Right ventricle myocardium superior (tissue), 1 donor: ENCODE measurements at regions not wholly inside any gene's neighbourhood (a gene's known extent, or its start where the extent isn't known, plus 50 kb on each side); places are given as distances from the start of the nearest gene placed in this dataset.

ENCODE experiments used
- ATAC-seq: fragments of 200-7000 bp; cut with Tn5 transposase; one replicate; pipeline ENCODE4 v1.9.1; 2020; ENCODE audit warnings: mild to moderate bottlenecking; ENCODE audit not compliant: poor library complexity
- DNase-seq: peaks from one replicate; pipeline ENCODE4 v3.0.0-alpha.2; 2020
- intact Hi-C: fragments of 100-400 bp; cut with DNase I; formaldehyde crosslinking; loops from one replicate; pipeline ENCODE4 v1.11.2; 2022
- donor health status: DM: no; HTN: yes; CAD: no; lungs with severe emphysema.

GRCh38 chr18:60984510-60984909, 348.7 kb upstream of the CDH20 start:
- intact Hi-C loops: no loop called here
- DNase-seq (no peak), ATAC-seq (no peak)

DNA sequence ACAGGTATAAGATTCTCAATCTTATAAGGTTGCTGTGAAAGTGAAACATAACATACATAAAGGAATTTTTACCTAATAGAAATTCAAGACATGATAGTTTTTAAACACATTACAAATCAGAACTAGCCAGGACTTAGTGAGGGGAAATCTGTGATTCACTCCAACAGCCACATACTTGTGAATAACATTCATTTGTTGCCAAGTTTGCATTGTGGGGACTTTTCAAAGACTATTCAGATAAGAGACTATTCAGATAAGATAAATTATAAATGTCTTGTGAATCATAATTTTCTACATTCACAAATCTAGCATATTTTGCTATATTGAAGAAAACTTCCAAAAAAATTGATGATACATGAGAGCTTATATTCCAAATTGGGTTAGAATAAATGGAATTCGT, 345.3 kb upstream of the CDH20 start:
- intact Hi-C loops: no loop called here
- no peak for ATAC-seq

GRCh38 chr18:60996326-60996725, 336.9 kb upstream of the CDH20 start:
- DNase-seq (no peak), ATAC-seq (no peak)
- intact Hi-C loops: no loop called here

More for the DNA sequence above, 345.3 kb upstream of the CDH20 start:
- DNase-seq: no peak

DNA sequence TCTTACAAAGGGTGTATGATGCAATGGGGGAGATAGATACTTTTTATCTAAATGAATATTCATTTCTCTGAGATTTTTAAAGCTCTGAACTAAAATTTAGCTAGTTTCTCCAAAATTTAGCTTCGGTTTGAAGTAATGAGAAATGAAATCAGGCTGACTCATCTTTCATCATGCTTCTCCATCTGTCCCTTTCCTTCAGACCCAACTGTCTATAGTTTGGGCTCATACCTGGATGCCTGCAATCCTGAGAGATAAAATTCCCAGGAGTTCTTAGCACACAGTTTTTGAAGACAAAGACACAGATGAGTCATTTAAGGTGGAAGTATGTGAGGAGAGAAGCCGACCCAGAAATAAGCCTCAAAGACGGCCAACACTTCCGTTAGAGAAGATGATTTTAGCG, 336.4 kb upstream of the CDH20 start:
- no peak for ATAC-seq
- no peak for DNase-seq
- intact Hi-C loops: no loop called here

- no peak for DNase-seq
- intact Hi-C loops: no loop called here
Observed at GRCh38 chr18:61001138-61001537, 332.1 kb upstream of the CDH20 start.

GRCh38 chr18:61006687-61007224, 326.5 kb upstream of the CDH20 start:
- intact Hi-C loops: no loop called here
- no peak for DNase-seq
- no peak for ATAC-seq

More at GRCh38 chr18:61001138-61001537, 332.1 kb upstream of the CDH20 start:
- no peak for ATAC-seq

DNA sequence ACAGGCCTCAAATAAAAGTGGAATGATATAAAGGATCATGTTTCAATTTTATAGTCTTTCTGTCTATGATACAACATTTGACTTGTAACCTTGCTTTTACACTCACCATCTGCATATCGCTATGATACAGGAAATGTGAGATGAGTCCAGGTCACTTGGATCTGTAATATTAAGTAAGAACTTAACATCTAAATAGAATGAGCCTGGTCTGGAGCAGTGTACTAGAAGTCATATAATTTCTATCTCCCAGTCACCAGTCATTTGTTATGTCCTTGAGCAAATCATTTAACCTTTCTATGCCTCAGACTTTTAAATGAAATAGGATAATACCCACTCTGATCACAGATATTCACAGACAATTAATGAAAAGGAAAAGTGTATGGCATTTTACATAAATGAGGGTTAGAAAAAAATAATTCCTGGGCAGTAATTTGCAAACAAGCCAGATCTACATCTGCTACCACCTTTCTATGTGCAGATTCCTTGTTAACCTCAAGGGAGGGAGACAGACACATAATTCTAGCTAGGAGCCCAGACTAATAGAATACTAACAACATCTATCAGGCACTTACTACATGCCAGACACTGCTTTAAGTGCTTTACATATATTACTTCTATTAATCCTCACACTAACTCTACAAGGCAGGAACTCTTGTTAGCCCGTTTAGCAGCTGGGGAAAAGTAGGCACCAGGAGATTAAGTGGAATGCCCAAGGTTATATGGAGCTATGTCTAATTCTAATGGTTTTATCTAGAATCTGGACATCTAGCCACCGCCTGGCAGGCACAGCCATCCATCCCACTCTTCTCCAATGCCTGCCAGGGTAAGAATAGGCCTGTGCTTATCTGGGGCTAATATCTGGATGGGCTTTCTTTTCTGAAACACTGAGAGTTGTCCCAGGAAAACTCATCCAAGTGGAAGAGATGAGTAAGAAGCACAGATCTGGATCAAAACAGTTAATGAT, 313.6 kb upstream of the CDH20 start:
- intact Hi-C loops: no loop called here
- no peak for ATAC-seq
- no peak for DNase-seq

DNA sequence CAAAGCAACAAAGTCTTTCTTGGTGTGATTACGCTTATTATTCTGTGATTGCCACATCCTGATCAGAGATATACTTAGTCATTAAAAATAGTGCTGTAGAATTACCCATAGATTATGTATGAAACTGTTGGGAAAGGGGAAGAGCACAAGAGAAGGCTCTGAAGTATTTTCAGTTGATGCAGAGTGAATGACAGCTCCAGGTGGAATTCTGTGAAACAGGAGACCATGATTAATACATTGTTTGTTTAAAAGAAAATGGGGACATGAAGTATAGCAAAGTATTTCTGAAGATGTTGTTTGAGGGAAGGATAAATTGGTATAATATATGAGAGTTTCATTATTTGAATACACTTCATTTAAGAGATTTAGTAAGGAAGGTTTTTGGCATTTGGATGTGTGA, 307.6 kb upstream of the CDH20 start:
- intact Hi-C loops: no loop called here
- DNase-seq (no peak), ATAC-seq (no peak)

DNA sequence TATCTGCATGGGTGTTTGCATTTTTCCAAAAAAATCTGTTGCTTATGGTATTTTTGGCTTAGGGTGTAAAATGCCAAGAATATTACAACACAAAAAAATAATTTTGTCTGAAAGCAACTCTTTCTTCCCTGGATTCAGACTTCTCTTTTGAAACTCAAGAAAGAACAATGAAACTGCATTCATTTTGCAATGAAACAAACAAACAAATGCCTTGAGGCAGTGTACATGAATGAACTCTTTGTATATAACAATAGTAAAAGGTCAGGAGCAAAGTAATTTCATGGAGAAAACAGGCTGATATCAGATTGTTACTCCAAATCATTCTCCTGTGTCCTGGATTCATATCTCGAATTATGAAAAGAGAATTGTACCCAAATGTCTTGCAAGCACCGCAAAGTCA, 301.6 kb upstream of the CDH20 start:
- intact Hi-C loops: no loop called here
- ATAC-seq (no peak), DNase-seq (no peak)

DNA sequence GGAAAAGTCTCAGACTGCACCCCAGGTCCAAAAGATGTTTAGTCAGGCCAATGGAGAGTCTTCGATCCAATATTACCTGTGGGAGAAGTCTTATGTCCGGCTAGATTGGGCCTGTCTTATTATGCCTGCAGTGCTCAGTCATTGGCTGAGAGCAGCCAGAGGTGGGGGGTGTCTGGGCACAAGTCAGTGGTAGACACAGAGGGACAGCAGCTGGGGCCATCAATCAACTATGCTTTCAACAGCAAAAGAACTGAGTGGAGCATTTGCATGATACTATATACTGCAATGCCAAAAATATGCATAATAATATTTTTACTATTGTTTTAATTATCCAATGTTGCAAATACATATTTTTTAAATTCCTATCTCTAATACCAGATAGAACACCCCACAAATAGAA, 298.6 kb upstream of the CDH20 start:
- intact Hi-C loops: no loop called here
- no peak for ATAC-seq

DNA sequence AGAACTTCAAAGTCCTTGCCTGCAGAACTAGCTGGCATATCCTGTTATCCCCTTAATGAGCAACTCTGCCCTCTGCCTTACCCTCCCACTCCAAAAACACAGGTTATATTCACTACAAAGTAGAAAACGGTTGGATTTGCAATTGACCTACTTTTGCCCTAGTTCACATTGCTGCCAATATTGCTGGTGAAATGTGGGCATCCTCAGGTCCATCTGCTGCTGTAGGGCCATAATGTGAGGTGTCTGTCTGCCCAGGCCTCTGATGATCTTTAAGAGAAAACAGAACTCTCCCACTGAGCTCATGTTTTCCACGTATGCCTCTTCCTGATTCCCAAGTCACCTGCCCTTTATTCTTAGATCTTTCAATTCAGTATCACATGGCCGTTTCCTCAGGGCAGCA, 294.0 kb upstream of the CDH20 start:
- intact Hi-C loops: no loop called here
- DNase-seq: no peak
- ATAC-seq: no peak

More for the DNA sequence above, 298.6 kb upstream of the CDH20 start:
- no peak for DNase-seq

- intact Hi-C loops: no loop called here
- no peak for DNase-seq
- ATAC-seq: no peak
Observed at GRCh38 chr18:61047794-61048193, 285.4 kb upstream of the CDH20 start.

- intact Hi-C loops: no loop called here
- DNase-seq (no peak), ATAC-seq (no peak)
Observed at GRCh38 chr18:61057443-61057842, 275.8 kb upstream of the CDH20 start.

GRCh38 chr18:61062258-61062657, 271.0 kb upstream of the CDH20 start:
- intact Hi-C loops: no loop called here
- DNase-seq (no peak), ATAC-seq (no peak)

DNA sequence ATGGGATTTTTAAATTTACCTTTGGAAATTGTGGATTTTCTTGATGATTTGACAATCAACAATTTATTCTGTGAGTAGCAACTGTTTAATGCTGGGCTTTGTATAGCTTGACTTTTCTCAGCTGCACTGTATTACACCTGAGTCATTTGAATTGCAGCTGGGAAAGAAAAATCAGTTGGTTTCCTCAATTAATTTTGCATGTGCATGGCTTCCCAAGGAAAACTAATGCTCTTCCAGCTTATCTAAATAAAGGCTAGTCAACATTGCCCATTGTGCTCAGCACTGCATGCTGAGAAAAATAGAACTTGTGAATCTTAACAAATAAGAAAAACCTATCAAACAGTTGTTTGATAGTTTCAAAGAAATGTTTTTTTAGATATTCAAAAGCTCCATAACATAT, 268.3 kb upstream of the CDH20 start:
- no peak for ATAC-seq
- intact Hi-C loops: no loop called here
- DNase-seq: no peak

DNA sequence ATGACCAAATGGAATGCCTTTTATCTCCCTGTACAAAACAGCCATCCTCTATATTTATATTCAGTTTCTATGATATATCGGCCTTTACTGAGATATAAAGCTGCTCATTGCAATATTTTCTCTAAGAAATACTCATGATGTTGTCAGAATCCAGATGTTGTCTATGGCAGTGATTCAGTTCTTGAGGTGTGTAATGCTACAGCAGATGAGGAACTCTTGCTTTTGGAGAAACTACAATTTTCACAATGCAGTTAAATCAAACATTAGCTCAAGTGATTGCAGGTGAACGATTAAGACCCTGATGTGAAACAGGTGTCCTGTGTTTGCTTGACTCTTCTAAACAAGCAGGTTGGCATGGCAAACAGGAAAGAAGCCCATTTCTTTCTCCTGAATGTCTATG, 256.2 kb upstream of the CDH20 start:
- no peak for DNase-seq
- intact Hi-C loops: no loop called here

DNA sequence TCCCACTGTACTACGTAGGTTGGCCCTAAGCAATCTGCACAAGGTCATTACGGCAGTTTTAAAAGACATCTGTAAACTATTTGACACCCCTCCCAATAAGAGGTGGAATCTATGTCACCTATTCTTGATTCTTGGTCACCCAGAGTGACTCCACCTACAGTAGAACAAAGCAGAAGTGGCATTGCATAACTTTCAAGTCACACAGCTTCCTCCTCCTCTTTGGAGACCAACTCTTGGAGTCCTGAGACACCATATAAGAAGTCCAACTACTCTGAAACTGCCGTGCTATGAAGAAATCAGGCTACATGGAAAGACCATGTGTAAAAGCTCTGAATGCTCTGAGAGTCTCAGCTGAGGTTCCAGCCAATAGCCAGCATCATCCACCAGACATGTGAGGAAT, 253.5 kb upstream of the CDH20 start:
- ATAC-seq (no peak), DNase-seq (no peak)
- intact Hi-C loops: loop anchor here (10.0 kb wide), 1 partner anchor 425 kb away; no protein-coding TSS in a partner anchor

More for the DNA sequence above, 256.2 kb upstream of the CDH20 start:
- no peak for ATAC-seq

DNA sequence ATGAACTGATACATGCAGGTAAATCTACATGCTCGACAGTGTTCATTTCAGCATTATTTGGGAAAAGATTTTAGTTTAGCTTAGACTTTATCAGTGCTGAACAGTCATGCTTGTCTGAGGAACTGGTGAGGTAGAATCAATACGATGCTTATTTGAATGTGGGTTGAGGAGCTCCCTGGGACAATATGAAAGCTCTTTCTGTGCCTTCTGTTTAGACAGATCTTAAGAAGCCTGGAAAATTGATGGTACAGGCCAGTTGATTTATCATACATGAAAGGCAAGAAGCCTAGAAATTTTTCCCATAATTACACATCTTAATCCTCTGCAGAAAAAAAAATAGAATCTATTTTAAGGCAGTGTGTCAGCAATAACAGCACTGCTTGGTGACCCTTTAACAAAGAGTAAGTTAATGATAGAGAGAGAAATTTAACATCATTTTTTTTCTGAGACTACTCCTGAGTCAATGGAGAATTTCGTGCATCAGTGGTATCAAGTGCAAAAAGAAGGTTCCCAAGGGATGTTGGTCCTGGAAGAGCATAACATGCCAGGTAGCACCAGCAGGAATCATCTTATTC, 252.2 kb upstream of the CDH20 start:
- intact Hi-C loops: loop anchor here (10.0 kb wide), 1 partner anchor 424 kb away; no protein-coding TSS in a partner anchor
- no peak for DNase-seq
- ATAC-seq: no peak

GRCh38 chr18:61082976-61083630, 250.1 kb upstream of the CDH20 start:
- intact Hi-C loops: loop anchor here (10.0 kb wide), 1 partner anchor 422 kb away; no protein-coding TSS in a partner anchor
- ATAC-seq: no peak
- no peak for DNase-seq
